Endodermal cell (in vitro differentiated cells): ENCODE measurements at regions not wholly inside any gene's neighbourhood (a gene's known extent, or its start where the extent isn't known, plus 50 kb on each side); places are given as distances from the start of the nearest gene placed in this dataset.

Experiments used
- DNase-seq: peaks from one replicate; pipeline ENCODE4 v3.0.0-alpha.2; 2017
- H3K27ac ChIP-seq: 2 replicates; pipeline ENCODE4 v1.5.1; 2013; ENCODE audit warnings: mild to moderate bottlenecking, low read depth, low read length, moderate library complexity
- H3K27me3 ChIP-seq: 2 replicates; pipeline ENCODE4 v1.6.1; 2013; ENCODE audit warnings: mild to moderate bottlenecking, low read length, moderate library complexity; ENCODE audit not compliant: insufficient read depth, control insufficient read depth, poor library complexity, severe bottlenecking
- H3K36me3 ChIP-seq: 2 replicates; pipeline ENCODE4 v1.7.0; 2013; ENCODE audit warnings: mild to moderate bottlenecking, low read length, moderate library complexity; ENCODE audit not compliant: control insufficient read depth, insufficient read depth
- H3K4me1 ChIP-seq: one replicate; pipeline ENCODE4 v1.7.0; 2013; ENCODE audit warnings: low read length; ENCODE audit not compliant: control insufficient read depth, insufficient read depth
- H3K4me3 ChIP-seq: 2 replicates; pipeline ENCODE4 v1.5.1; 2013; ENCODE audit warnings: mild to moderate bottlenecking, low read length, moderate library complexity
- H3K9ac ChIP-seq: 2 replicates; pipeline ENCODE4 v1.6.1; 2013; ENCODE audit warnings: mild to moderate bottlenecking, low read length, moderate library complexity; ENCODE audit not compliant: poor library complexity, severe bottlenecking; ENCODE audit errors: extremely low read depth
- H3K9me3 ChIP-seq: 2 replicates; pipeline ENCODE4 v1.6.1; 2013; ENCODE audit warnings: mild to moderate bottlenecking, low read length, moderate library complexity; ENCODE audit not compliant: control insufficient read depth
- H3K27ac Mint-ChIP-seq: 2 replicates; pipeline ENCODE4 v1.8.0; 2020; ENCODE audit warnings: mixed read lengths
- H3K27me3 Mint-ChIP-seq: 2 replicates; pipeline ENCODE4 v1.8.0; 2021; ENCODE audit warnings: mild to moderate bottlenecking, mixed read lengths; ENCODE audit not compliant: insufficient read depth
- H3K36me3 Mint-ChIP-seq: 2 replicates; pipeline ENCODE4 v1.8.0; 2020; ENCODE audit warnings: low read depth, mixed read lengths
- H3K4me1 Mint-ChIP-seq: 2 replicates; pipeline ENCODE4 v1.8.0; 2020; ENCODE audit warnings: mixed read lengths
- H3K4me3 Mint-ChIP-seq: 2 replicates; pipeline ENCODE4 v1.8.0; 2020; ENCODE audit warnings: mild to moderate bottlenecking, moderate library complexity, mixed read lengths
- H3K9me3 Mint-ChIP-seq: 2 replicates; pipeline ENCODE4 v1.8.0; 2020; ENCODE audit warnings: mild to moderate bottlenecking, mixed read lengths
- WGBS, 2 experiments: methylation state at CpG; one replicate each; pipeline versions ENCODE4 v1.1.5 to v1.1.7; 2013; ENCODE audit warnings: missing lambda C conversion rate in 2 of 2, mixed read lengths in 1 of 2; ENCODE audit not compliant: insufficient coverage in 1 of 2, insufficient read length in 1 of 2; 5-methylcytosine and 5-hydroxymethylcytosine counted together
- TF ChIP-seq, protein P1 (sequence below): fragments of 200-600 bp; sonication (generic); conservative IDR thresholded peaks from 2 replicates; pipeline ENCODE4 v1.5.0; 2021; ENCODE audit warnings: antibody characterized with exemption, mild to moderate bottlenecking

DNA sequence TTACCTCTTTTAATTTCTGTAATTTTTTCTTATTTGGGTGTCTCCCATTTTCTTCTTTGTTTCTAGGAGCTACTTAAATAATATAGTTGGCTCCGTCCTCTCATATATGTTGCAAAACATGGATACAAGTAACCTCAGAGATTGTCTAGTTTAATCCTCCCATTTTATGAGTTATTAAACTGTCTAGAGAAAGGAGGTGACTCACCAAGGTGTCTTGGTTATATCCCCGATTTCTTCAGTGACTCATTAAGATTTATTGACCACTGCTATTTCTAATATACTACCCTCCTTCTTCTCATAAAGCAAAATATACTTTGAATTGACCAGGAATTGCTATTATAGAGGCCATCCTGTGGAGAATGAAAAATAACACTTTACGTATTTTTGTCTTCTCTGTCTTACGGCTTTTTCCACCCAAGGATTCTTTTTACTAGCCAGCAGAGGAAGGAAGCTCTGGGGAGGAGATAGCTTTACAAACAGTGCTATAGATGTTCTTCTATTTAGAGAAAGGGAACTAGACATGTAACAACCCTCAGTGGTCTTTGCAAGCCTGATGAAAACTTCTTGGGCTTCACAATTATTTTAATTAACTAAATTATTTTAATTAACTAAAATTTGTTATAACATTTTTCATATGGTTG lies 300.4 kb upstream of the TNP1 start:
- Histone ChIP-seq H3K9ac (no peak overlapping the region), H3K9me3 (peaks cover 5% of the 10 kb centered on the region), H3K36me3 (no peaks in the 10 kb centered on the region), H3K4me1 (no peaks in the 10 kb centered on the region), H3K27me3 (peaks cover 6% of the 10 kb centered on the region), H3K27ac (no peak overlapping the region), H3K4me3 (no peak overlapping the region)
- H3K9me3 Mint-ChIP-seq, result no peaks in the 10 kb centered on the region
- no peak overlapping the region for H3K4me3 Mint-ChIP-seq
- DNase-seq, result no peak
- H3K36me3 Mint-ChIP-seq, result no peaks in the 10 kb centered on the region
- no peaks in the 10 kb centered on the region for H3K4me1 Mint-ChIP-seq
- peaks cover 38% of the 10 kb centered on the region for H3K27me3 Mint-ChIP-seq
- WGBS, 2 experiments, result 83 to 99% methylated on average over 1 to 4 of the region's 4 CpGs
- H3K27ac Mint-ChIP-seq, result no peak overlapping the region
- TF ChIP-seq, protein P1, sequence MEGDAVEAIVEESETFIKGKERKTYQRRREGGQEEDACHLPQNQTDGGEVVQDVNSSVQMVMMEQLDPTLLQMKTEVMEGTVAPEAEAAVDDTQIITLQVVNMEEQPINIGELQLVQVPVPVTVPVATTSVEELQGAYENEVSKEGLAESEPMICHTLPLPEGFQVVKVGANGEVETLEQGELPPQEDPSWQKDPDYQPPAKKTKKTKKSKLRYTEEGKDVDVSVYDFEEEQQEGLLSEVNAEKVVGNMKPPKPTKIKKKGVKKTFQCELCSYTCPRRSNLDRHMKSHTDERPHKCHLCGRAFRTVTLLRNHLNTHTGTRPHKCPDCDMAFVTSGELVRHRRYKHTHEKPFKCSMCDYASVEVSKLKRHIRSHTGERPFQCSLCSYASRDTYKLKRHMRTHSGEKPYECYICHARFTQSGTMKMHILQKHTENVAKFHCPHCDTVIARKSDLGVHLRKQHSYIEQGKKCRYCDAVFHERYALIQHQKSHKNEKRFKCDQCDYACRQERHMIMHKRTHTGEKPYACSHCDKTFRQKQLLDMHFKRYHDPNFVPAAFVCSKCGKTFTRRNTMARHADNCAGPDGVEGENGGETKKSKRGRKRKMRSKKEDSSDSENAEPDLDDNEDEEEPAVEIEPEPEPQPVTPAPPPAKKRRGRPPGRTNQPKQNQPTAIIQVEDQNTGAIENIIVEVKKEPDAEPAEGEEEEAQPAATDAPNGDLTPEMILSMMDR, result no peak

DNA sequence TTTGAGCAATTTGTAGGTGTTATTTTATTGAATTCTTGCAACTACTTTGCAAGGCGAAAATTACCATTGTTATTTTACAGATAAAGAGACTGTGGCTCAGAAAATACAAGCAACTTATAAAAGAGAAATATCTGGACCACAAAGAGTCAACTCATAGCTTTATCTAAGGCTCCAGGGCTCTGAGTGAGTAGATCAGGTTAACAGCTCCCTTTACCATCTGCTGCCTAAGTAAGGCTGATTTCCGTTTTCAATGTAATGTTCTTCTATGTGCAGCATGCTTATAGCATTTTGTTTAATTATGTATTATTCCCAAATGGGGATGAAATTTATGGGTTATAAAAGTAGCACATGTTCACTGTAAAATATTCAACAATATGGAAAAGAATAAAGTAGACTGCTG lies 299.1 kb upstream of the TNP1 start:
- Histone ChIP-seq H3K4me3 (no peak overlapping the region), H3K4me1 (no peaks in the 10 kb centered on the region), H3K27ac (no peak overlapping the region), H3K9ac (no peak overlapping the region), H3K9me3 (peaks cover 5% of the 10 kb centered on the region), H3K27me3 (peaks cover 10% of the 10 kb centered on the region), H3K36me3 (no peaks in the 10 kb centered on the region)
- Mint-ChIP-seq H3K4me1 (no peaks in the 10 kb centered on the region), H3K27ac (no peak overlapping the region), H3K27me3 (peaks cover 38% of the 10 kb centered on the region), H3K36me3 (no peaks in the 10 kb centered on the region), H3K9me3 (no peaks in the 10 kb centered on the region), H3K4me3 (no peak overlapping the region)
- TF ChIP-seq, protein P1, result no peak
- DNase-seq, result no peak
- 93% methylated on average over 2 of the region's 2 CpGs; no CpG with 5 or more reads in 1 of the 2 experiments for WGBS, 2 experiments

DNA sequence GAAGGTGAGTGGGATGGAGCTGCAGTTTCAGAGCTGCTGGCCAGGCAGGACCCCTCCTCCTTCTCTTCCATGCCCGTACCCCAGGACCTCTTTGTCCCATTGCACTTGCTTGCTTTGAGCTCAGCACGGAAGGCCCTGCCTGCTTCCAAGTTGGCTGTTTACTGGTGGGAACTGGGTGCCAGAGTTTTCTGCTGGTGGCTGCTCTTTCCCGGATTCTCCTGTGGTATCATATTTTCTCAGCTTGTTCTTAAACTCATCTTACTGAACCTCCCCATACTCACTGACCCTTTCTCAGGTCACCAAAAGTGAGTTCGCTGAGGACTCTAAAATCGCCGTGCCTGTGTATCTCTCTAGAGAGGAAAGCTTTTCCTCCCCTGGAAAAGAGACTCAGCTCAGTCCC lies 297.7 kb upstream of the TNP1 start:
- H3K36me3 ChIP-seq, result no peaks in the 10 kb centered on the region
- H3K4me3 Mint-ChIP-seq, result no peak overlapping the region
- H3K4me1 Mint-ChIP-seq, result no peaks in the 10 kb centered on the region
- no peak overlapping the region for H3K27ac ChIP-seq
- TF ChIP-seq, protein P1, result no peak
- H3K9me3 ChIP-seq, result peaks cover 5% of the 10 kb centered on the region
- DNase-seq, result no peak
- no peak overlapping the region for H3K9ac ChIP-seq
- H3K36me3 Mint-ChIP-seq, result no peaks in the 10 kb centered on the region
- no peaks in the 10 kb centered on the region for H3K9me3 Mint-ChIP-seq
- H3K27ac Mint-ChIP-seq, result no peak overlapping the region
- peaks cover 10% of the 10 kb centered on the region for H3K27me3 ChIP-seq
- 96 to 100% methylated on average over 1 to 6 of the region's 6 CpGs for WGBS, 2 experiments
- H3K4me1 ChIP-seq, result no peaks in the 10 kb centered on the region
- no peak overlapping the region for H3K4me3 ChIP-seq
- peaks cover 30% of the 10 kb centered on the region for H3K27me3 Mint-ChIP-seq
